ENCODE measurements at regions not wholly inside any gene's neighbourhood (a gene's known extent, or its start where the extent isn't known, plus 50 kb on each side); places are given as distances from the start of the nearest gene placed in this dataset.

- no peak for TF ChIP-seq EZH2 (IDR thresholded peaks at IDR 0.05)
- TF ChIP-seq POLR2AphosphoS5 (IDR thresholded peaks at IDR 0.05; ENCODE audit: borderline replicate concordance, low read depth, low read length) = no peak
These were observed 68.5 kb upstream of the RPL38 start for GRCh38 chr17:74134991-74135390.

Data from SK-N-MC (cell line).